B cell (primary cell): ENCODE measurements at regions not wholly inside any gene's neighbourhood (a gene's known extent, or its start where the extent isn't known, plus 50 kb on each side); places are given as distances from the start of the nearest gene placed in this dataset.

Source experiments
- ATAC-seq: fragments of 200-7000 bp; cut with Tn5 transposase; one replicate; pipeline ENCODE4 v1.10.0; 2021; ENCODE audit warnings: low read depth, mild to moderate bottlenecking, moderate number of reproducible peaks, moderate library complexity
- CTCF ChIA-PET: fragments of 350-600 bp; sonication (Branson Sonifier 250); formaldehyde crosslinking; loops from one replicate; lab custom pipeline; 2021; ENCODE audit warnings: antibody characterized with exemption, inconsistent platforms; lab: Charles Lee
- POLR2A ChIA-PET: fragments of 350-600 bp; sonication (Branson Sonifier 250); formaldehyde crosslinking; loops from one replicate; lab custom pipeline; 2021; ENCODE audit warnings: antibody characterized with exemption; lab: Charles Lee
- DNase-seq: peaks from one replicate; pipeline ENCODE4 v3.0.0; 2013
- H2AFZ ChIP-seq: 2 replicates; pipeline ENCODE4 v1.6.1; 2012; ENCODE audit warnings: mild to moderate bottlenecking, low read depth, low read length; ENCODE audit not compliant: insufficient read depth, poor library complexity, severe bottlenecking
- H3K27ac ChIP-seq, 2 donors: 1 replicate in 1 of 2; 2 replicates in 1 of 2; pipeline ENCODE4 v1.5.1; 2012 to 2013; ENCODE audit warnings: low read length in 2 of 2, mild to moderate bottlenecking in 2 of 2, moderate library complexity in 1 of 2
- H3K27me3 ChIP-seq, 4 experiments: fragments of 200-600 bp in 1 of 4; sonication (generic) in 1 of 4; replicated peaks in 1 of 4; 1 replicate in 2 of 4; 2 replicates in 2 of 4; pipeline versions ENCODE4 v1.6.1 to v1.7.0; 2013 to 2016; ENCODE audit warnings: low read length in 3 of 4, mild to moderate bottlenecking in 2 of 4, mixed read lengths in 1 of 4, moderate library complexity in 1 of 4; ENCODE audit not compliant: insufficient read depth in 4 of 4, control insufficient read depth in 3 of 4; ENCODE audit errors: control extremely low read depth in 1 of 4
- H3K36me3 ChIP-seq, 2 experiments: replicated peaks in 1 of 2; 1 replicate in 1 of 2; 2 replicates in 1 of 2; pipeline versions ENCODE4 v1.6.1 to v1.7.1; 2013; ENCODE audit warnings: low read length in 1 of 2; ENCODE audit not compliant: insufficient read depth in 2 of 2, control insufficient read depth in 1 of 2; ENCODE audit errors: control extremely low read depth in 1 of 2, extremely low read depth in 1 of 2
- H3K4me1 ChIP-seq, 2 donors: fragments of 200-600 bp in 1 of 2; sonication (generic) in 1 of 2; 1 replicate in 1 of 2; 2 replicates in 1 of 2; pipeline versions ENCODE4 v1.5.1 to v1.6.1; 2013 to 2017; ENCODE audit warnings: low read length in 2 of 2; ENCODE audit not compliant: control insufficient read depth in 2 of 2, insufficient read depth in 2 of 2
- H3K4me2 ChIP-seq: replicated peaks from 2 replicates; pipeline ENCODE3; 2012; ENCODE audit warnings: mild to moderate bottlenecking, low read depth, low read length; ENCODE audit not compliant: poor library complexity, severe bottlenecking
- H3K4me3 ChIP-seq, 5 experiments: fragments of 200-600 bp in 1 of 5; sonication (generic) in 1 of 5; 1 replicate in 3 of 5; 2 replicates in 2 of 5; pipeline versions ENCODE4 v1.5.1 to v1.7.0; 2011 to 2016; ENCODE audit warnings: low read length in 4 of 5, mild to moderate bottlenecking in 4 of 5, low read depth in 2 of 5, control low read depth in 1 of 5, moderate library complexity in 1 of 5; ENCODE audit not compliant: insufficient read depth in 1 of 5; ENCODE audit errors: control extremely low read depth in 1 of 5, extremely low read depth in 1 of 5
- H3K79me2 ChIP-seq: fragments of 200-600 bp; sonication (generic); one replicate; pipeline ENCODE4 v1.6.0; 2016; ENCODE audit warnings: low read length; ENCODE audit not compliant: control insufficient read depth, insufficient read depth
- H3K9ac ChIP-seq: fragments of 200-600 bp; sonication (generic); 2 replicates; pipeline ENCODE4 v1.6.1; 2017; ENCODE audit warnings: mild to moderate bottlenecking, low read length, moderate library complexity
- H3K9me3 ChIP-seq, 3 donors: one replicate each; pipeline versions ENCODE4 v1.6.1 to v1.7.1; 2013; ENCODE audit warnings: low read length in 2 of 3; ENCODE audit not compliant: control insufficient read depth in 2 of 3, insufficient read depth in 1 of 3; ENCODE audit errors: control extremely low read depth in 1 of 3
- H4K20me1 ChIP-seq: 2 replicates; pipeline ENCODE4 v1.6.0; 2012; ENCODE audit warnings: mild to moderate bottlenecking, low read length; ENCODE audit not compliant: insufficient read depth, control insufficient read depth, poor library complexity, severe bottlenecking
- H3K27ac Mint-ChIP-seq: one replicate; pipeline ENCODE4 v1.8.0; 2021; ENCODE audit warnings: mixed read lengths
- H3K27me3 Mint-ChIP-seq: one replicate; pipeline ENCODE4 v1.8.0; 2021; ENCODE audit warnings: mixed read lengths
- H3K4me1 Mint-ChIP-seq: one replicate; pipeline ENCODE4 v1.8.0; 2021; ENCODE audit warnings: mixed read lengths
- H3K4me3 Mint-ChIP-seq: one replicate; pipeline ENCODE4 v1.8.0; 2021; ENCODE audit warnings: mixed read lengths
- H3K9me3 Mint-ChIP-seq: one replicate; pipeline ENCODE4 v1.8.0; 2022; ENCODE audit warnings: mixed read lengths; ENCODE audit not compliant: insufficient read depth
- CTCF ChIP-seq: fragments of 200-600 bp; IDR thresholded peaks from one replicate; pipeline ENCODE4 v1.8.0; 2022; ENCODE audit warnings: antibody characterized with exemption, mild to moderate bottlenecking
- EZH2 ChIP-seq: IDR thresholded peaks from 2 replicates; pipeline ENCODE4 v1.6.1; 2012; ENCODE audit warnings: borderline replicate concordance, low read depth, mild to moderate bottlenecking, moderate library complexity, low read length; ENCODE audit not compliant: insufficient read depth, poor library complexity, severe bottlenecking
- WGBS: methylation state at CpG from one replicate; pipeline ENCODE4 v1.1.5; 2013; ENCODE audit warnings: missing lambda C conversion rate; ENCODE audit not compliant: insufficient coverage; 5-methylcytosine and 5-hydroxymethylcytosine counted together
- intact Hi-C: fragments of 100-400 bp; cut with micrococcal nuclease; formaldehyde crosslinking; loops from one replicate; pipeline ENCODE4 v1.10.0; 2022

GRCh38 chr1:81329041-81329440, 471.7 kb upstream of the ADGRL2 start:
- intact Hi-C loops: no loop called here
- WGBS: 60% methylated on average over 2 of the region's 2 CpGs

GRCh38 chr1:81327743-81328142, 473.0 kb upstream of the ADGRL2 start:
- Histone ChIP-seq H4K20me1 (no peaks in the 10 kb centered on the region), H3K4me1 (no peaks in the 10 kb centered on the region), H3K36me3 (no peaks in the 10 kb centered on the region), H3K9me3 (no peaks in the 10 kb centered on the region), H3K27me3 (no peaks in the 10 kb centered on the region), H3K27ac (no peak overlapping the region), H2AFZ (no peak overlapping the region), H3K79me2 (no peaks in the 10 kb centered on the region), H3K9ac (no peak overlapping the region), H3K4me3 (no peak overlapping the region), H3K4me2 (no peak overlapping the region)
- intact Hi-C loops: no loop called here
- Mint-ChIP-seq H3K27ac (no peak overlapping the region), H3K4me1 (no peaks in the 10 kb centered on the region), H3K9me3 (no peaks in the 10 kb centered on the region), H3K27me3 (no peaks in the 10 kb centered on the region), H3K4me3 (no peak overlapping the region)
- ATAC-seq (no peak), DNase-seq (no peak)
- no peak for TF ChIP-seq CTCF
- no peak for TF ChIP-seq EZH2
- ChIA-PET POLR2A (no interaction called here), CTCF (no interaction called here)
- WGBS: 90% methylated on average over 4 of the region's 5 CpGs

More at GRCh38 chr1:81329041-81329440, 471.7 kb upstream of the ADGRL2 start:
- no peak overlapping the region for H3K27ac ChIP-seq
- no peak overlapping the region for H3K4me3 Mint-ChIP-seq
- no peak overlapping the region for H3K9ac ChIP-seq
- H3K27me3 ChIP-seq: no peaks in the 10 kb centered on the region
- CTCF ChIA-PET: no interaction called here
- H3K4me2 ChIP-seq: no peak overlapping the region
- POLR2A ChIA-PET: no interaction called here
- no peaks in the 10 kb centered on the region for H4K20me1 ChIP-seq
- no peak overlapping the region for H3K4me3 ChIP-seq
- H3K9me3 ChIP-seq: no peaks in the 10 kb centered on the region
- no peaks in the 10 kb centered on the region for H3K79me2 ChIP-seq
- H3K9me3 Mint-ChIP-seq: no peaks in the 10 kb centered on the region
- no peak overlapping the region for H3K27ac Mint-ChIP-seq
- no peaks in the 10 kb centered on the region for H3K36me3 ChIP-seq
- no peaks in the 10 kb centered on the region for H3K4me1 Mint-ChIP-seq
- ATAC-seq (no peak), DNase-seq (no peak)
- no peaks in the 10 kb centered on the region for H3K4me1 ChIP-seq
- no peak for TF ChIP-seq CTCF
- TF ChIP-seq EZH2: no peak
- no peaks in the 10 kb centered on the region for H3K27me3 Mint-ChIP-seq
- H2AFZ ChIP-seq: no peak overlapping the region
